ENCODE measurements at regions not wholly inside any gene's neighbourhood (a gene's known extent, or its start where the extent isn't known, plus 50 kb on each side); places are given as distances from the start of the nearest gene placed in this dataset.

- H3K36me3 ChIP-seq (ENCODE audit: insufficient read depth) = no peaks in the 10 kb centered on the region
- H3K9ac ChIP-seq = no peak overlapping the region
- H3K79me2 ChIP-seq (ENCODE audit: insufficient read depth, low read depth) = no peaks in the 10 kb centered on the region
- H3K4me1 ChIP-seq (ENCODE audit: low read depth, poor library complexity, severe bottlenecking) = no peaks in the 10 kb centered on the region
- no peaks in the 10 kb centered on the region for H3K27me3 ChIP-seq (ENCODE audit: insufficient read depth, low read depth)
- H3K4me3 ChIP-seq (IDR thresholded peaks at IDR 0.05; ENCODE audit: insufficient read depth, low read depth, low read length) = no peak overlapping the region
- no peak overlapping the region for H3K4me2 ChIP-seq
- H2AFZ ChIP-seq (ENCODE audit: low read depth) = no peak overlapping the region
- no peak for TF ChIP-seq CTCF (conservative IDR thresholded peaks at IDR 0.05; ENCODE audit: low read depth, low read length)
- no peak overlapping the region for H3K27ac ChIP-seq
- H4K20me1 ChIP-seq (ENCODE audit: insufficient read depth) = no peaks in the 10 kb centered on the region
Observed at GRCh38 chr3:102177075-102177755, 257.6 kb upstream of the ZPLD1 start.

GRCh38 chr3:102178817-102179216 lies 256.0 kb upstream of the ZPLD1 start:
- TF ChIP-seq CTCF (conservative IDR thresholded peaks at IDR 0.05; ENCODE audit: low read depth, low read length) = no peak
- Histone ChIP-seq H3K4me2 (no peak overlapping the region), H3K27me3 (ENCODE audit: insufficient read depth, low read depth) (no peaks in the 10 kb centered on the region), H4K20me1 (ENCODE audit: insufficient read depth) (no peaks in the 10 kb centered on the region), H3K9ac (no peak overlapping the region), H3K79me2 (ENCODE audit: insufficient read depth, low read depth) (no peaks in the 10 kb centered on the region), H2AFZ (ENCODE audit: low read depth) (no peak overlapping the region), H3K36me3 (ENCODE audit: insufficient read depth) (no peaks in the 10 kb centered on the region), H3K4me3 (IDR thresholded peaks at IDR 0.05; ENCODE audit: insufficient read depth, low read depth, low read length) (no peak overlapping the region), H3K4me1 (ENCODE audit: low read depth, poor library complexity, severe bottlenecking) (no peaks in the 10 kb centered on the region), H3K27ac (no peak overlapping the region)

GRCh38 chr3:102179326-102180177 lies 255.3 kb upstream of the ZPLD1 start:
- Histone ChIP-seq H2AFZ (ENCODE audit: low read depth) (no peak overlapping the region), H3K4me2 (no peak overlapping the region)

GRCh38 chr3:102180280-102180931 lies 254.4 kb upstream of the ZPLD1 start:
- TF ChIP-seq CTCF (conservative IDR thresholded peaks at IDR 0.05; ENCODE audit: low read depth, low read length) = no peak
- Histone ChIP-seq H3K79me2 (ENCODE audit: insufficient read depth, low read depth) (no peaks in the 10 kb centered on the region), H3K9ac (no peak overlapping the region), H2AFZ (ENCODE audit: low read depth) (no peak overlapping the region), H3K4me2 (no peak overlapping the region), H3K4me3 (IDR thresholded peaks at IDR 0.05; ENCODE audit: insufficient read depth, low read depth, low read length) (no peak overlapping the region), H4K20me1 (ENCODE audit: insufficient read depth) (no peaks in the 10 kb centered on the region), H3K27ac (no peak overlapping the region), H3K4me1 (ENCODE audit: low read depth, poor library complexity, severe bottlenecking) (no peaks in the 10 kb centered on the region), H3K36me3 (ENCODE audit: insufficient read depth) (no peaks in the 10 kb centered on the region), H3K27me3 (ENCODE audit: insufficient read depth, low read depth) (no peaks in the 10 kb centered on the region)

More at GRCh38 chr3:102179326-102180177, 255.3 kb upstream of the ZPLD1 start:
- TF ChIP-seq CTCF (conservative IDR thresholded peaks at IDR 0.05; ENCODE audit: low read depth, low read length) = no peak
- no peaks in the 10 kb centered on the region for H3K4me1 ChIP-seq (ENCODE audit: low read depth, poor library complexity, severe bottlenecking)
- H3K36me3 ChIP-seq (ENCODE audit: insufficient read depth) = no peaks in the 10 kb centered on the region
- H3K4me3 ChIP-seq (IDR thresholded peaks at IDR 0.05; ENCODE audit: insufficient read depth, low read depth, low read length) = no peak overlapping the region
- H3K27me3 ChIP-seq (ENCODE audit: insufficient read depth, low read depth) = no peaks in the 10 kb centered on the region
- no peak overlapping the region for H3K27ac ChIP-seq
- H3K9ac ChIP-seq = no peak overlapping the region
- H4K20me1 ChIP-seq (ENCODE audit: insufficient read depth) = no peaks in the 10 kb centered on the region
- no peaks in the 10 kb centered on the region for H3K79me2 ChIP-seq (ENCODE audit: insufficient read depth, low read depth)
